A549 (cell line): ENCODE measurements at regions not wholly inside any gene's neighbourhood (a gene's known extent, or its start where the extent isn't known, plus 50 kb on each side); places are given as distances from the start of the nearest gene placed in this dataset.

Experiments
- ATAC-seq, 2 experiments: fragments of 200-7000 bp in 1 of 2; fragments of >200 bp in 1 of 2; cut with Nextera tagmentation in 1 of 2; cut with Tn5 transposase in 1 of 2; 3 replicates each; pipeline versions ENCODE4 v1.8.0 to v1.9.1; 2018 to 2020; ENCODE audit warnings: mild to moderate bottlenecking in 1 of 2, moderate library complexity in 1 of 2
- CTCF ChIA-PET: fragments of 300-600 bp; sonication (Branson Sonifier 250); formaldehyde crosslinking; extraction: SDS; loops from one replicate; lab custom pipeline; 2021; ENCODE audit warnings: antibody characterized with exemption, inconsistent platforms; lab: Yijun Ruan, JAX
- POLR2A ChIA-PET: fragments of 350-600 bp; formaldehyde crosslinking; extraction: SDS; loops from one replicate; lab custom pipeline; 2021; ENCODE audit warnings: antibody characterized with exemption, inconsistent platforms; lab: Yijun Ruan, JAX
- DNase-seq, 2 experiments: peaks; one replicate each; pipeline versions ENCODE4 v3.0.0 to v3.0.0-alpha.2; 2011 to 2016; ENCODE audit warnings: low read depth in 1 of 2, low spot score in 1 of 2
- FAIRE-seq: peaks from 2 replicates; lab custom pipeline; 2011; peaks lifted over from hg19 to GRCh38; lab: Jason Lieb, UNC
- H3K27ac ChIP-seq, 2 experiments: fragments of >200 bp; sonication (Bioruptor Twin); formaldehyde crosslinking; 3 replicates each; pipeline ENCODE4 v1.5.1; 2016 to 2017
- H3K4me1 ChIP-seq: fragments of >200 bp; sonication (Bioruptor Twin); formaldehyde crosslinking; 3 replicates; pipeline ENCODE4 v1.6.1; 2016
- H3K4me2 ChIP-seq: fragments of >200 bp; sonication (Bioruptor Twin); formaldehyde crosslinking; 3 replicates; pipeline ENCODE4 v1.6.1; 2016
- H3K4me3 ChIP-seq: fragments of >200 bp; sonication (Bioruptor Twin); formaldehyde crosslinking; 3 replicates; pipeline ENCODE4 v1.5.1; 2016
- H3K9me3 ChIP-seq: fragments of >200 bp; sonication (Bioruptor Twin); formaldehyde crosslinking; 3 replicates; pipeline ENCODE4 v1.6.1; 2016
- CBX8 ChIP-seq: fragments of 200-600 bp; sonication (generic); IDR thresholded peaks from 2 replicates; pipeline ENCODE4 v1.6.1; 2016
- CEBPB ChIP-seq, 2 experiments: fragments of >200 bp in 1 of 2; sonication (Bioruptor Twin) in 1 of 2; formaldehyde crosslinking in 1 of 2; IDR thresholded peaks; 2 replicates each; pipeline ENCODE4 v1.6.1; 2012 to 2016
- CHD4 ChIP-seq: fragments of 200-600 bp; sonication (generic); IDR thresholded peaks from 2 replicates; pipeline ENCODE4 v1.6.1; 2016; ENCODE audit warnings: antibody characterized with exemption, mild to moderate bottlenecking, borderline replicate concordance
- EHF ChIP-seq: fragments of 250-450 bp; sonication (Bioruptor Pico); IDR thresholded peaks from 2 replicates; pipeline ENCODE4 v1.5.0; 2020; ENCODE audit warnings: mild to moderate bottlenecking
- EHMT2 ChIP-seq: fragments of 200-600 bp; sonication (generic); IDR thresholded peaks from 2 replicates; pipeline ENCODE4 v1.6.1; 2016; ENCODE audit warnings: antibody characterized with exemption, low read depth, mild to moderate bottlenecking, moderate library complexity
- EP300 ChIP-seq, 2 experiments: fragments of >200 bp; sonication (Bioruptor Twin); formaldehyde crosslinking; IDR thresholded peaks; 2 replicates in 1 of 2; 3 replicates in 1 of 2; pipeline ENCODE4 v1.6.1; 2016 to 2017
- ESRRA ChIP-seq: fragments of 150-350 bp; IDR thresholded peaks from 2 replicates; pipeline ENCODE4 v1.6.1; 2014; ENCODE audit warnings: mild to moderate bottlenecking, low read length, borderline replicate concordance
- FOSB ChIP-seq: fragments of 250-450 bp; sonication (Bioruptor Pico); IDR thresholded peaks from 2 replicates; pipeline ENCODE4 v1.5.0; 2020; ENCODE audit warnings: mild to moderate bottlenecking, moderate library complexity
- FOXS1 ChIP-seq: fragments of 250-450 bp; sonication (Bioruptor Pico); IDR thresholded peaks from 2 replicates; pipeline ENCODE4 v1.5.0; 2020; ENCODE audit warnings: mild to moderate bottlenecking, moderate library complexity
- HOXA7 ChIP-seq: fragments of 250-450 bp; sonication (Bioruptor Pico); IDR thresholded peaks from 2 replicates; pipeline ENCODE4 v1.5.0; 2020; ENCODE audit warnings: mild to moderate bottlenecking, moderate library complexity
- HOXB13 ChIP-seq: fragments of 250-450 bp; sonication (Bioruptor Pico); IDR thresholded peaks from 2 replicates; pipeline ENCODE4 v1.5.0; 2020; ENCODE audit warnings: low read depth, mild to moderate bottlenecking, moderate library complexity
- JUNB ChIP-seq: fragments of >200 bp; sonication (Bioruptor Twin); formaldehyde crosslinking; IDR thresholded peaks from 2 replicates; pipeline ENCODE4 v1.6.1; 2016
- MAZ ChIP-seq: fragments of 150-350 bp; IDR thresholded peaks from 2 replicates; pipeline ENCODE4 v1.6.1; 2014; ENCODE audit warnings: antibody characterized with exemption, low read depth, low read length, borderline replicate concordance
- NR3C1 ChIP-seq: fragments of >200 bp; sonication (Bioruptor Twin); formaldehyde crosslinking; IDR thresholded peaks from 3 replicates; pipeline ENCODE4 v1.6.1; 2017
- POLR2A ChIP-seq: IDR thresholded peaks from 2 replicates; pipeline ENCODE4 v1.6.1; 2012; ENCODE audit warnings: mild to moderate bottlenecking, low read length
- RARB ChIP-seq: fragments of 250-450 bp; sonication (Bioruptor Pico); IDR thresholded peaks from 2 replicates; pipeline ENCODE4 v1.8.0; 2021; ENCODE audit warnings: mild to moderate bottlenecking, moderate library complexity
- RCOR1 ChIP-seq: fragments of 150-350 bp; IDR thresholded peaks from 2 replicates; pipeline ENCODE4 v1.6.1; 2014; ENCODE audit warnings: antibody characterized with exemption, low read length, low read depth
- RNF2 ChIP-seq: fragments of 200-600 bp; sonication (generic); IDR thresholded peaks from 2 replicates; pipeline ENCODE4 v1.6.1; 2016; ENCODE audit warnings: low read depth, mild to moderate bottlenecking, antibody characterized with exemption, moderate library complexity, borderline replicate concordance
- SMC3 ChIP-seq: fragments of >200 bp; sonication (Bioruptor Twin); formaldehyde crosslinking; IDR thresholded peaks from 3 replicates; pipeline ENCODE4 v1.6.1; 2018; ENCODE audit warnings: inconsistent platforms
- TP53 ChIP-seq: fragments of 250-450 bp; sonication (Bioruptor Pico); IDR thresholded peaks from 2 replicates; pipeline ENCODE4 v1.5.0; 2021; ENCODE audit warnings: mild to moderate bottlenecking, moderate library complexity
- ZFP36 ChIP-seq: fragments of 450-650 bp; IDR thresholded peaks from 2 replicates; pipeline ENCODE4 v1.6.1; 2014; ENCODE audit warnings: borderline replicate concordance; ENCODE audit not compliant: partially characterized antibody
- ZSCAN20 ChIP-seq: fragments of 250-450 bp; sonication (Bioruptor Pico); IDR thresholded peaks from 2 replicates; pipeline ENCODE4 v1.8.0; 2022; ENCODE audit warnings: mild to moderate bottlenecking, moderate library complexity
- WGBS: methylation state at CpG from one replicate; pipeline ENCODE4 v1.1.6; 2017; ENCODE audit errors: missing lambda C conversion rate; 5-methylcytosine and 5-hydroxymethylcytosine counted together
- TF ChIP-seq, protein P1 (sequence below): fragments of >200 bp; sonication (Bioruptor Twin); formaldehyde crosslinking; IDR thresholded peaks from 3 replicates; pipeline ENCODE4 v1.5.1; 2016
- TF ChIP-seq, protein P2 (sequence below): IDR thresholded peaks from 2 replicates; pipeline ENCODE4 v1.6.1; 2012
- TF ChIP-seq, protein P3 (sequence below): fragments of 250-450 bp; sonication (Bioruptor Pico); IDR thresholded peaks from 2 replicates; pipeline ENCODE4 v1.5.0; 2020; ENCODE audit warnings: low read depth, mild to moderate bottlenecking, moderate library complexity
- TF ChIP-seq, protein P4 (sequence below): IDR thresholded peaks from 2 replicates; pipeline ENCODE4 v1.6.1; 2012; ENCODE audit warnings: low read depth, borderline replicate concordance
- TF ChIP-seq, protein P5 (sequence below): fragments of >200 bp; sonication (Bioruptor Twin); formaldehyde crosslinking; IDR thresholded peaks from 2 replicates; pipeline ENCODE4 v1.6.1; 2016

DNA sequence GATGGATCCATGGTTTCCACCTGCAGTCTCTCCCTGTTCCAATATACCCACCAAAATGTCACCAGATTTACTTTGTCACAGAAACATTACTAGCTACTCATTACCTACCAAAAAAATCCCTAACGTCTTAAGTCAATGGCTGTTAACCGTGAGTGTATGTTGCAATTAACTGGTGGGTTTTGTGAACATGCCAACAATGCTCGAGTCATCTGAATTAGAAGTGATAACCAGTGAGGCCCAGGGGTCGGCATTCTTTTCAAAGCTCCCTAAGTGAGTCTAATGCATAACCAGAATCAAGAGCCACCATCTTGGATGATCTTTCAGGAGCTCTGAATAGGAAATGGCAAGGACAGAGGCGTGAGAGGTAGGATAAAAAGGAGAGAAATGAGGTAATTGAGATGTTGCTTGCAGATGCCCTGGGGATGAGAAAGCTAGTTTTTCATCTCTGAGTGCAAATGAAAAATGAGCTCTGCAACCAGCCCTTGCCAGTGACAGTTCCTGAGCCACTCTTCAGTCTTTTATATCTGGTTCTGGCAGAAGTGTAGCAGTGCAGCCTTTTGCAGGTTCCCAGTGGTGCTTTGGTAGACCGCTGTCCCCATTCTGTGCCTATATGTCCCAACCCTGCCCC lies 130.0 kb upstream of the RND3 start:
- FAIRE-seq (no peak), ATAC-seq (no peak), DNase-seq (no peak)
- TF ChIP-seq FOXS1 (CRISPR knock-in tag) (no peak), HOXA7 (CRISPR knock-in tag) (no peak), JUNB (no peak), CBX8 (no peak), EHF (CRISPR knock-in tag) (no peak), MAZ (no peak), ZFP36 (no peak), EP300 (IDR thresholded peaks at IDR 0.05) (no peak), FOSB (CRISPR knock-in tag) (no peak), CEBPB (IDR thresholded peaks at IDR 0.05) (no peak), RARB (no peak), CHD4 (no peak)
- WGBS = 73% methylated on average over 6 of the region's 6 CpGs
- Histone ChIP-seq H3K4me2 (no peak overlapping the region), H3K9me3 (no peaks in the 10 kb centered on the region), H3K4me1 (peaks cover 36% of the 10 kb centered on the region), H3K27ac (peak overlapping the region in 1 of 2 experiments; percentile 50; a peak in 3 of 6 replicates), H3K4me3 (no peak overlapping the region)
- CTCF ChIA-PET = interaction anchor here (0.6 to 2.8 kb wide), 6 partner anchors 11 to 1022 kb away, joined by 3 to 7 read pairs (median 4); no protein-coding TSS in a partner anchor
- POLR2A ChIA-PET = no interaction called here

DNA sequence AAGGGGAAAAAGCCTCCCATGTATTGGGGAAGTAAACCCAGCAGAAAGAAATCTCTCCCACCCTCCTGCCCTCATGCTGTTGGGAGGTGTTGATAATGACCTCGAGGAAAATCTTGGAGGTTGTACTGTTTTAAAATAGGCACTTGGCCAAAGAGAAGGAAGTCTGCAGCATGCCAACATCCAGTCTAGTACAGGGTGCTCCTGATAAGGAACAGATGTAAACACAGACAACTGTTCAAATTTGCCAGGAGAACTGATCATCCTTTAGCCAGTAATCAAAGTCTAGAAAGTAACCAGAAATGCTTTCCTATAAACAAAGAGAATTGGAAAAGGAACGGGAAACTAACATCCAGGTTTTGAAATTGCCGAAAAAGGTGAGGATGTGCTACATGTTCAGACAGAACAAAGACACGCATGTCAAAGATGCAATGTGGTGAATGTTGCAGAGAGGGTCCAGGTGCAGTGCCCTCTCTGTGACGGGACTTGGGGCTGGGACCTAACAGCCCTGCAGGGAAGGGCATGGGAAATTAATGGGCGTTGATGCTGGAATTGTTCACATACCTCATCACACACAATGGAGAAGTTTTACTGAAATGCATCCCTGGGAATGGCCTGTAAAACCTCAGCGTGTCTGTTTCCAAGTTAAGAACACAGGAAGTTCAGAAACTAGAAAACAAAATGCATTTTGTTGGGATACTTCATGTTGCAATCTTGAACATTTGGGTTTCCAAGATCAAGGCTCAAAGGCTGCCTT lies 125.7 kb upstream of the RND3 start:
- H3K4me3 ChIP-seq = no peak overlapping the region
- H3K4me2 ChIP-seq = no peak overlapping the region
- FAIRE-seq (no peak), DNase-seq (no peak), ATAC-seq (no peak)
- H3K4me1 ChIP-seq = peaks cover 13% of the 10 kb centered on the region
- WGBS = 71% methylated on average over 7 of the region's 7 CpGs
- POLR2A ChIA-PET = no interaction called here
- H3K27ac ChIP-seq = peak overlapping the region; percentile 24 to 31; a peak in 2 of 6 replicates
- CTCF ChIA-PET = no interaction called here
- TF ChIP-seq TP53 (CRISPR knock-in tag) (no peak), HOXB13 (CRISPR knock-in tag) (no peak), RNF2 (no peak), RCOR1 (no peak), ZSCAN20 (CRISPR knock-in tag) (no peak), SMC3 (no peak), NR3C1 (no peak), POLR2A (no peak), FOXS1 (CRISPR knock-in tag) (no peak), EHMT2 (no peak), ESRRA (no peak)
- TF ChIP-seq, protein P1, sequence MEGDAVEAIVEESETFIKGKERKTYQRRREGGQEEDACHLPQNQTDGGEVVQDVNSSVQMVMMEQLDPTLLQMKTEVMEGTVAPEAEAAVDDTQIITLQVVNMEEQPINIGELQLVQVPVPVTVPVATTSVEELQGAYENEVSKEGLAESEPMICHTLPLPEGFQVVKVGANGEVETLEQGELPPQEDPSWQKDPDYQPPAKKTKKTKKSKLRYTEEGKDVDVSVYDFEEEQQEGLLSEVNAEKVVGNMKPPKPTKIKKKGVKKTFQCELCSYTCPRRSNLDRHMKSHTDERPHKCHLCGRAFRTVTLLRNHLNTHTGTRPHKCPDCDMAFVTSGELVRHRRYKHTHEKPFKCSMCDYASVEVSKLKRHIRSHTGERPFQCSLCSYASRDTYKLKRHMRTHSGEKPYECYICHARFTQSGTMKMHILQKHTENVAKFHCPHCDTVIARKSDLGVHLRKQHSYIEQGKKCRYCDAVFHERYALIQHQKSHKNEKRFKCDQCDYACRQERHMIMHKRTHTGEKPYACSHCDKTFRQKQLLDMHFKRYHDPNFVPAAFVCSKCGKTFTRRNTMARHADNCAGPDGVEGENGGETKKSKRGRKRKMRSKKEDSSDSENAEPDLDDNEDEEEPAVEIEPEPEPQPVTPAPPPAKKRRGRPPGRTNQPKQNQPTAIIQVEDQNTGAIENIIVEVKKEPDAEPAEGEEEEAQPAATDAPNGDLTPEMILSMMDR = no peak
- TF ChIP-seq, protein P2, sequence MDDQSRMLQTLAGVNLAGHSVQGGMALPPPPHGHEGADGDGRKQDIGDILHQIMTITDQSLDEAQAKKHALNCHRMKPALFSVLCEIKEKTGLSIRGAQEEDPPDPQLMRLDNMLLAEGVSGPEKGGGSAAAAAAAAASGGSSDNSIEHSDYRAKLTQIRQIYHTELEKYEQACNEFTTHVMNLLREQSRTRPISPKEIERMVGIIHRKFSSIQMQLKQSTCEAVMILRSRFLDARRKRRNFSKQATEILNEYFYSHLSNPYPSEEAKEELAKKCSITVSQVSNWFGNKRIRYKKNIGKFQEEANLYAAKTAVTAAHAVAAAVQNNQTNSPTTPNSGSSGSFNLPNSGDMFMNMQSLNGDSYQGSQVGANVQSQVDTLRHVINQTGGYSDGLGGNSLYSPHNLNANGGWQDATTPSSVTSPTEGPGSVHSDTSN = no peak
- TF ChIP-seq, protein P3, sequence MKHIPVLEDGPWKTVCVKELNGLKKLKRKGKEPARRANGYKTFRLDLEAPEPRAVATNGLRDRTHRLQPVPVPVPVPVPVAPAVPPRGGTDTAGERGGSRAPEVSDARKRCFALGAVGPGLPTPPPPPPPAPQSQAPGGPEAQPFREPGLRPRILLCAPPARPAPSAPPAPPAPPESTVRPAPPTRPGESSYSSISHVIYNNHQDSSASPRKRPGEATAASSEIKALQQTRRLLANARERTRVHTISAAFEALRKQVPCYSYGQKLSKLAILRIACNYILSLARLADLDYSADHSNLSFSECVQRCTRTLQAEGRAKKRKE (CRISPR knock-in tag) = no peak
- TF ChIP-seq, protein P4, sequence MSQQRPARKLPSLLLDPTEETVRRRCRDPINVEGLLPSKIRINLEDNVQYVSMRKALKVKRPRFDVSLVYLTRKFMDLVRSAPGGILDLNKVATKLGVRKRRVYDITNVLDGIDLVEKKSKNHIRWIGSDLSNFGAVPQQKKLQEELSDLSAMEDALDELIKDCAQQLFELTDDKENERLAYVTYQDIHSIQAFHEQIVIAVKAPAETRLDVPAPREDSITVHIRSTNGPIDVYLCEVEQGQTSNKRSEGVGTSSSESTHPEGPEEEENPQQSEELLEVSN = no peak
- TF ChIP-seq, protein P5, sequence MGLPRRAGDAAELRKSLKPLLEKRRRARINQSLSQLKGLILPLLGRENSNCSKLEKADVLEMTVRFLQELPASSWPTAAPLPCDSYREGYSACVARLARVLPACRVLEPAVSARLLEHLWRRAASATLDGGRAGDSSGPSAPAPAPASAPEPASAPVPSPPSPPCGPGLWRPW = no peak
- no peaks in the 10 kb centered on the region for H3K9me3 ChIP-seq
